ENCODE measurements at regions not wholly inside any gene's neighbourhood (a gene's known extent, or its start where the extent isn't known, plus 50 kb on each side); places are given as distances from the start of the nearest gene placed in this dataset.

- Histone ChIP-seq H3K9ac (ENCODE audit: low read length) (no peak overlapping the region), H3K4me2 (ENCODE audit: low read length) (no peak overlapping the region), H3K27ac (ENCODE audit: low read depth, low read length, poor library complexity, severe bottlenecking) (no peak overlapping the region), H3K9me2 (ENCODE audit: low read depth, low read length) (no peaks in the 10 kb centered on the region), H3K4me3 (ENCODE audit: low read depth, low read length, poor library complexity, severe bottlenecking) (no peak overlapping the region), H3K4me1 (ENCODE audit: insufficient read depth, low read length, severe bottlenecking) (no peaks in the 10 kb centered on the region), H3K36me3 (ENCODE audit: insufficient read depth, low read length) (no peaks in the 10 kb centered on the region), H3F3A (ENCODE audit: insufficient read depth, low read length) (no peaks in the 10 kb centered on the region), H3K79me2 (ENCODE audit: insufficient read depth, low read length) (no peaks in the 10 kb centered on the region), H2AFZ (ENCODE audit: low read length) (no peak overlapping the region), H3K9me3 (ENCODE audit: low read length) (no peaks in the 10 kb centered on the region), H3K27me3 (ENCODE audit: insufficient read depth, low read length) (no peaks in the 10 kb centered on the region), H4K20me1 (ENCODE audit: insufficient read depth, low read length) (no peaks in the 10 kb centered on the region)
- no peak for TF ChIP-seq CTCF (IDR thresholded peaks at IDR 0.05; ENCODE audit: low read length)
- no peak for TF ChIP-seq EZH2 (IDR thresholded peaks at IDR 0.05; ENCODE audit: borderline replicate concordance, low read length)
These were observed 443.1 kb upstream of the KCNH7 start for GRCh38 chr2:163281717-163282116.

- Histone ChIP-seq H3K27me3 (ENCODE audit: insufficient read depth, low read length) (no peaks in the 10 kb centered on the region), H3K4me2 (ENCODE audit: low read length) (no peak overlapping the region), H4K20me1 (ENCODE audit: insufficient read depth, low read length) (no peaks in the 10 kb centered on the region), H3K36me3 (ENCODE audit: insufficient read depth, low read length) (no peaks in the 10 kb centered on the region), H3K79me2 (ENCODE audit: insufficient read depth, low read length) (no peaks in the 10 kb centered on the region), H3K9me3 (ENCODE audit: low read length) (no peaks in the 10 kb centered on the region), H3K27ac (ENCODE audit: low read depth, low read length, poor library complexity, severe bottlenecking) (no peak overlapping the region), H3K9me2 (ENCODE audit: low read depth, low read length) (no peaks in the 10 kb centered on the region), H3K9ac (ENCODE audit: low read length) (no peak overlapping the region), H3K4me1 (ENCODE audit: insufficient read depth, low read length, severe bottlenecking) (no peaks in the 10 kb centered on the region), H3F3A (ENCODE audit: insufficient read depth, low read length) (no peaks in the 10 kb centered on the region), H3K4me3 (ENCODE audit: low read depth, low read length, poor library complexity, severe bottlenecking) (no peak overlapping the region), H2AFZ (ENCODE audit: low read length) (no peak overlapping the region)
- TF ChIP-seq CTCF (IDR thresholded peaks at IDR 0.05; ENCODE audit: low read length) (no peak), EZH2 (IDR thresholded peaks at IDR 0.05; ENCODE audit: borderline replicate concordance, low read length) (no peak)
These were observed 430.9 kb upstream of the KCNH7 start for GRCh38 chr2:163269374-163270021.

- Histone ChIP-seq H3K4me2 (ENCODE audit: low read length) (no peak overlapping the region), H3K9me2 (ENCODE audit: low read depth, low read length) (no peaks in the 10 kb centered on the region), H3K27ac (ENCODE audit: low read depth, low read length, poor library complexity, severe bottlenecking) (no peak overlapping the region), H2AFZ (ENCODE audit: low read length) (no peak overlapping the region), H3K36me3 (ENCODE audit: insufficient read depth, low read length) (no peaks in the 10 kb centered on the region), H3F3A (ENCODE audit: insufficient read depth, low read length) (no peaks in the 10 kb centered on the region), H3K4me1 (ENCODE audit: insufficient read depth, low read length, severe bottlenecking) (no peaks in the 10 kb centered on the region), H3K79me2 (ENCODE audit: insufficient read depth, low read length) (no peaks in the 10 kb centered on the region), H3K27me3 (ENCODE audit: insufficient read depth, low read length) (no peaks in the 10 kb centered on the region), H3K4me3 (ENCODE audit: low read depth, low read length, poor library complexity, severe bottlenecking) (no peak overlapping the region), H4K20me1 (ENCODE audit: insufficient read depth, low read length) (no peaks in the 10 kb centered on the region), H3K9me3 (ENCODE audit: low read length) (no peaks in the 10 kb centered on the region), H3K9ac (ENCODE audit: low read length) (no peak overlapping the region)
- no peak for TF ChIP-seq CTCF (IDR thresholded peaks at IDR 0.05; ENCODE audit: low read length)
- TF ChIP-seq EZH2 (IDR thresholded peaks at IDR 0.05; ENCODE audit: borderline replicate concordance, low read length), result no peak
These were observed 428.2 kb upstream of the KCNH7 start for GRCh38 chr2:163266772-163267171.

All from OCI-LY1 (cell line).